KBM-7 (cell line): ENCODE measurements at regions not wholly inside any gene's neighbourhood (a gene's known extent, or its start where the extent isn't known, plus 50 kb on each side); places are given as distances from the start of the nearest gene placed in this dataset.
"Not testable (repeated sequence)": the region's sequence is repeated elsewhere in the genome, so short reads cannot be mapped to it uniquely, and the experiment has no call there.

ENCODE experiments used
- DNase-seq: peaks from one replicate; pipeline ENCODE4 v3.0.0-alpha.2; 2015
- in situ Hi-C: fragments of 300-500 bp; cut with MboI; formaldehyde crosslinking; loops from 2 replicates; pipeline ENCODE4 v1.14.3; 2020; ENCODE audit warnings: low sequenced_read_pairs, low pct_unique_long_range_greater_than_20kb, mixed read lengths

DNA sequence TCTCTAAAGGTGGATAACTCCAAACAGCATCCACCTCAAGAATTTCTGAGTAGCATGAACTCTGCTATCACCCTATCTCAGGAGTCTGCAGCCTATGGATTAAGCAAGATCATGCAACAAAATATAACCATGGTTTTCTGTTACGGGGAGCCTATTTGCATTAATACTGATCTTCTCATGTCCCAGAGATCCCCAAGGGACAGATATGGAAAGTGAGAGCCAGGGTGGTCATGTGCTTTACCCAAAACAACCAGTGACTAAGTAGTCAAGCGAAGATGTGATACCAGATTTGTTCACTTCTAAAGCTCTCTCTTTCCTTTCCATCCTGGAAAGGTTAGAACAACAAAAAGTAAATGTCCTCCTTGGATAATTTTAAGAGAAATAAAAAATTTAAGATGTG, 125.1 kb downstream of the PRRX1 start:
- DNase-seq, result no peak
- in situ Hi-C loops, result no loop called here

DNA sequence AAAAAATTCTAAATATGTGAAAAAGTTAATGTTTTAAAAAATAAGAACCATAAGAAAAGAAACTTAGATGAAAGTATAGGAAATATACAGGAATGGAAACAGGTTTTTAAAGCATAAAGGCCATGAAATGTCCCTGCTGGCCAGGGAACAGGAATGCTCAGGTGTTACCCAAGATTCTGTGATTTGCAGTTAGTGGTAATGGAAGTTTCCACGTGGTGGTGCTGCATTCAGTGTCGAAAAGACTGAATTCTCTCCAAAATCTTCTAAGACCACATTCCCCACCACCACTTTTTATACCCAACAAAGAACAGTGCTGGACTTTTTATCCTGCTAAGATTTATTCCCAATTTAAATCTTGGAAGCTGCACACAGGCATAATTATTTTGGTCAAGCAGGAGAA, 126.2 kb downstream of the PRRX1 start:
- DNase-seq, result no peak
- in situ Hi-C loops, result no loop called here

DNA sequence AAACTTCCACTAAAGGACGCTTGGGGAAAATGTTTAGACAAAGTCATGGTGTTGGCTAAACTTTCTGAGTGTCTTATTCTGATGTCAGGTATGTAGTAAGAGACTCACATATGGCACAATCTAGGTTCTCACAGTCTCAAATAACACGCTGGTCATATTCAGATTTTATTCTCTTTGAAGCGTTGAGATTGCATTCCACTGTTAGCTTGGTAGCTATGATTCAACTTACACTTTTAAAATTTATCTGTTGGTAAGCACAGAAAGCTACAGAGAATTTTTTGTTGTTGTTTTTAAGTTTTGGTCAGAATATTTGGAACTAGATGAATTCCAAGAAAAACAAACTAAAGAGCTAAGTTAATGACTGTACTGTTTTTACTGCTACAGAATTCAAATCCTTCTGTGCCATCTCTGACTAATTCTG, 126.7 kb downstream of the PRRX1 start:
- no peak for DNase-seq
- in situ Hi-C loops, result no loop called here

DNA sequence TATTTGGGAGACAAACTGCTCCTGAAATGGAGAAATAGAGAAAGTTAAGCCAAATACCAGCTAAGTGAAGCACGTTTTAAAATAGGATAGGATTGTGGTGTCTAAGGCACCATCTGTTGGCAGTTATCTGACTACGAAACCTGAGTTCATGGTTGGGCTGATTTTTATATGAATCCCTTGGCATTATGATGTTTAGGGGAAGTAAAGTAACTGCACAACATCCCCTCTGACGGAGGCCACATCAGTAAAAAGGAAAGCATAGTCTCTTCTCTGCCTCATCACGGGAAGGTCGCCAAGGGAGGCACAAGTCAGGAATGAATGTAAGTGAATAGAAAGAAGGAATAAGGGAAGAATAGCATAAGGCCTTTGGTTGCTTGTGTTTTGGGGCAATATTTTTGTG, 128.0 kb downstream of the PRRX1 start:
- DNase-seq, result no peak
- in situ Hi-C loops, result no loop called here

DNA sequence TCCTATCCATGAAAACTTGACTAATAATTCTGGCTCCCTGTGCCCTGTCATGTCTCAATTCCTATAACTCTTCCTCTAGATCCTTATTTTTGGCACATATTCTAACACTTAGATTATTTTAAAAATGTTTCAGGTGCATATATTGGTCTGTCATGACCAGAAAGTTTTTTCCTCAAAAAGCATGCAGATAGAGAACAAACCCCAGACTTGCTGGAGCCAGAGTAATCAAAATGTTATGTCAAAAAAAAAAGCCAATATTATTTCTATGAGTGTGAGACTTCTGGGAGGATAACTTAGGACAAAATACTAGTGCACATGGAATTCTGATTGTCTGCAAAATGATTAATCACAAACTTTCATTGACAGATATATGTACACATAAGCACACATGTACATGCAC, 135.1 kb upstream of the MROH9 start:
- in situ Hi-C loops, result no loop called here

DNA sequence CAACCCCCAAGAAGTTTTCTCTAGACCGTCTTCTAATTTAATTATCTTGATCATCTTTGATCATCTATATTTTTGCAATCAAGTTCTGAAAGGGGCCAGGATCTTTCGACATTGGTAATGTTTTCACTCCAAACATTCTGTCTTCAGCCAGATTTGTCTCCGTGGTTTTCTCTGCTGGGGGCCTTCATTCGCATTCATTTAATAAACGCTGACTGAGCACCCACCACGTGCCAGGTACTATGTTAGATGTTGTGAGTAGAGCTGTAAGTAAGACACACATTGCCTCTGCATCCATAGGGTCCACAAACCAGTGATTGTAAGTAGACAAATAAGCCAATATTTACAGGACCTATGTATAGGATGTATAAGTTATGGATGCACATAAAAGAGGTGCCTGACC, 134.5 kb upstream of the MROH9 start:
- in situ Hi-C loops, result no loop called here
- DNase-seq, result no peak

More for the DNA sequence above, 135.1 kb upstream of the MROH9 start:
- DNase-seq, result no peak

DNA sequence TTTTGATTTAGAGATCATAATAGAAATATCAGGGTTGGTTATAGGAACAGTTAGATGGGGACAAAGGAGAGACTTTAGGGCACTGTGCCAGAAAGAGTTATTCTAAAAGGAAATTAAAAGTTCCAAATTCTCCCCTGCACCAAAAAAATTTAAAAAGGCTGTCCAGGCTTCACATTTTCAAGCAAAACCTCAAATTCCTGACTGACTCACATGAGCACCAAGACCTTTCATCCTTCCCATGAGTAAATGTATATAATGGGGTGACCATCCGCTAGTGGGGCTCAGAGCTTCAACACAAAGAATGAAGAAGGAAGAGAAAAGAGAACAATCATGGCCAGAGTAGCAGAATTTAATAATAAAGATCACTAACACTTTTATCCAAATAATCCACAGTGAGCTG, 131.6 kb upstream of the MROH9 start:
- in situ Hi-C loops, result no loop called here
- no peak for DNase-seq

DNA sequence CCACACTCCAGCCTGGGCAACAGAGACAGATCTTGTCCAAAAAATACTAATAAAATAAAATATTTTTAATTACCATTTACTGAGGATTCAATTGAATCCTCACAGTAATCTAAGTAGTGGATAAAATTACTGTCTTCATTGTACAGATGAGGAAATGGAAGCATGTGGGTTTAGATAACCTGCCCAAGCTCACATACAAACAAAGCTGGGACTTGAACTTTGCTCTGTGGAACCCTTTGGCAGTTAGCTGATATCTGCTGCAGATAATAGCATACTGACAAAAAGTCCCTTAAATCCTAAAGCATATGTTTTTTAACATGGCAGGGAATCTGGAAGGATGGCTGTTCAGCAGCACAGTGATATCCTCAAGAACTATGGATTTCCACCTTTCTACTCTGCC, 130.9 kb upstream of the MROH9 start:
- in situ Hi-C loops, result no loop called here
- DNase-seq, result no peak

DNA sequence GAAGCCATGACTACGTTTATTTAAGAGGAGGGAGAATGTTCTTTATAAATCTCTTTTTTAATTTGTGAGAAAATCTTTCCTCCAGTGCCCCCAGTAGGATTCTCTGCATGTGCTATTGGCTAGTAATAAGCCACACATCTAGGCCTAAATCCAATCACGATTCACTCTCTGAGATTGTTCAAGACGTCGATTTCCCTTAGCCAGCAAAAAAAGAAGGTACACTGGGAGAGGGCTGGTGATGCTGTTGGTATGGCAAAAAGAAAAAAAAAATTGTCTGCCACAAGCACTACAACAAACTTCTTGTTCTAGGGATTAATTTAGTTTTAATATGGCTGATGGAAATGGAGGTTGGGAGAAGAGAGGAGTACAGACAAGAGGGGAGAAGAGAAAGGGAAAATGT, 130.5 kb upstream of the MROH9 start:
- DNase-seq, result no peak
- in situ Hi-C loops, result no loop called here

DNA sequence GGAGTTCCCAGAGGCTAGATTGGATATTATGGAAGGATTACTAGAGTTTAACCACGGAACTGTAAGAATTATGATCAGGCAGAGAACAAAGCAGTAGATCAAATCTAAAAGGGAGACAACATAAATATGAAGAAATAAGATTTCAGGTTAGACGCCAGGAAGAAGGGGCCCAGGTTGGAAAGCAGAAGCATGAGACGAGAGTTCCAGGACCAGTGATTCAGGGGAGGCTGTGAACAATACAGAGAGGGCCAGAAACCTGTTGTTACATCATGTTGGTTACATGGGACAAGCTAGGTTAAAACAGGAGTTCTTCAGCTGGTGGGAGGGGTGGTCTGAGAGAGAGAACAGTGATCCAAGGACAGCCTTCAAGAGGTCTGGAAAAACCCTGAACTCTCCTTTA, 128.4 kb upstream of the MROH9 start:
- DNase-seq, result no peak
- in situ Hi-C loops, result no loop called here

DNA sequence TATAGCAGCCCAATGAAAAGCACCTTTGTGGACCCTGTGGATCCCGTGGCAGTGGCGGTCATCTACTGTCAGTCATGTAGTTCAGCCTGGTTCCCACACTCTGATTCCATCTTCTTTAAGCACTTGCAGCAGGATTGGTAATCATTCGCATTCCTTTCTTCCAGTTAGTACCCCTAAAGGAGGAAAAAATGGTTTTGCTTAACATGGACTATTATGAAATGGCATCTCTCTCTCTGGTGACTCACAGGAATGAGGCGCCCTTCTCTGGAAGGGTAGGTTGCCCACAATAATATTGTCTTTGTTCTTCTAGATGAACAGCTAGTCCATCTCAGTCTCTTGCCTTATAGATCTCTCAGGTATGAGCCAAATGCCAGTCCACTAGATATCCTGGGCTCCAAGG, 127.9 kb upstream of the MROH9 start:
- DNase-seq, result no peak
- in situ Hi-C loops, result no loop called here

DNA sequence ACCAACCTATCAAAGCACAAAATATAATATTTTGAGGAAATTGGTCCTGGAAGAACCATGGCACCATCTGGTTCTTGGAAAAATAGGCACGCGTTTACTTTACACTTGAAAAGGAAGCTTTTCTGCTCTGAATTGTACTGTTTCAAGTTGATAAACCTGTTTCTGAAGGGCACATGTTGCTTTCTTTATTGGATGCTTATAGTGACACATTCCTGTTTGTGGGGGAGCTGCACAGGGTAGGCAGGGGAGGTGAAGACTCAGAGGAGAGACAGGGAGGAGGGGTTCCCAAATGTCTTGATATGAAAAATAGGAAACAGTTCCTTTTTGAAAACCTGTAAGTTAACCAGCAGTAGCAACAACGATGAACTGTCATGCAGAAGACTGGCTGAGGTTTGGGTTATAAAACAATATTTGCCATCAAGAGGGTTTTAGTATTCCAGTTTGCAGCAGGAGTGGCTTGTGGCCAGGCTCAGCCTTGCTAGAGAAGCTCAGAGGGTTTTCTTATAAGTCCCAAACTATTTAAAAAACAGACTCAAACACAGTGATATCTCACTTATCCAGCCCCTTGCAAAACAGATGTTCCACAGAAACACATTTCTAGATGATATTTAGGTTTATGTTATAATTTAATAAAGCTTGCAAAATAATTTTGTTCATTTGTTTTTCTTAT, 127.0 kb upstream of the MROH9 start:
- in situ Hi-C loops, result no loop called here
- DNase-seq, result no peak

DNA sequence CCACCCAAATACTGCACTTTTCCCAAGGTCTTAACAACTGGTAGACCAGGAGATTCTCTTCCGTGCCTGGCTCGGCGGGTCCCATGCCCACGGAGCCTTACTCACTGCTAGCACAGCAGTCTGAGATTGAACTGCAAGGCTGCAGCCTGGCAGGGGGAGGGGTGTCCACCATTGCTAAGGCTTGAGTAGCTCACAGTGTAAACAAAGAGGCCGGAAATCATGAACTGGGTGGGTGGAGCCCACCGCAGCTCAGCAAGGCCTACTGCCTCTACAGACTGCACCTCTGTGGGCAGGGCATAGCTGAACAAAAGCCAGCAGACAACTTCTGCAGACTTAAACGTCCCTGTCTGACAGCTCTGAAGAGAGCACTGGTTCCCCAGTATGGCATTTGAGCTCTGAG, 124.3 kb upstream of the MROH9 start:
- DNase-seq, in situ Hi-C loops: not testable (repeated sequence)

DNA sequence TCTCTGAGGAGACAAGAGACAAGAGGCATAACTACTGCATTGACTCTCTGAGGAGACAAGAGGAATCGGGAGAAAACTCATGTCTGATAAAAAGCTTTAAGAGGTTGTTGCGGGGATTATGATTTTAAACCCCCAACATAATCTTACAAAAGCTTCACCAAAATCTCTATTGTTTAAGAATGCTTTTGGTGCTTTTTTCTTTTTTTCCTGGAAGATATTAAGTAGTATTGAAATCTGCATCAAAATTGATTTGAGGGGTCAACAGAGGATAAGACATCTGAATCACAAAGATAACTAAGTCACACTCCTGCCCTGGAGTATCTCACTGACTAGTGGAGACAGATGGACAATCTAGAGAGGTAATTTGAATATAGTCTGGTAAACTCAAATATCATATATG, 115.6 kb upstream of the MROH9 start:
- in situ Hi-C loops, result no loop called here
- DNase-seq, result no peak

DNA sequence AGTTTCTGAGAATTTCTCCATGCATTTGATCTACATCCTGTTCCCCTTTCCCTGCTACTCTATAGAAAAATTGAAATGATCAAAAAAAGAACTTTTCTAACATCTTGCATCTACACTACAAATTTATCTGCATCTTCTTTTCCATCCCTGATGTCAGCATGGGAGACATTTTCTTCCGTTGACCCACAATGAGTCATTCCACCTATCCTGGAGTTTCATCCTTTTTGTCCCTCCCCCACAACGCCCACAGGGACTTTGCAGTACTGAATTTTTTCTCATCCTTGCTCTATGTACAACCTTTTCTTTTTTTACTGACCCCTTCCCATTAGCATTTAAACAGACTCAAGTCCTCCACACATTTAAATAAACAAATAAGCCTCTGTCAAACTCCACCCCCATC, 112.2 kb upstream of the MROH9 start:
- DNase-seq, result no peak
- in situ Hi-C loops, result no loop called here

DNA sequence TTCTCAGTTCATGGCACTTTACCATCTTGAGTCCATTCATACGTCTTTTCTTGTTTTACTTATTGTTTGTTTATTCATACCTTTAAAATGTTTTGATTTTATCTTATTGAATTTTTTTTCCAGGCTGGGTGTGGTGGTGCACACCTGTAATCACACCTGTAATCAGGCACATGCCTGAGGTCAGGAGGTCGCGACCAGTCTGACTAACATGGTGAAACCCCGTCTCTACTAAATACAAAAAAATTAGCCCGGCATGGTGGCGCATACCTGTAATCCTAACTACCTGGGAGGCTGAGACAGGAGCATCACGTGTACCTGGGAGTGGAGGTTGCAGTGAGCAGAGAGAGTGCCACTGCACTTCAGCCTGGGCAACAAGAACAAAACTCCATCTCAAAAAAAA, 104.1 kb upstream of the MROH9 start:
- DNase-seq, result no peak
- in situ Hi-C loops, result no loop called here

DNA sequence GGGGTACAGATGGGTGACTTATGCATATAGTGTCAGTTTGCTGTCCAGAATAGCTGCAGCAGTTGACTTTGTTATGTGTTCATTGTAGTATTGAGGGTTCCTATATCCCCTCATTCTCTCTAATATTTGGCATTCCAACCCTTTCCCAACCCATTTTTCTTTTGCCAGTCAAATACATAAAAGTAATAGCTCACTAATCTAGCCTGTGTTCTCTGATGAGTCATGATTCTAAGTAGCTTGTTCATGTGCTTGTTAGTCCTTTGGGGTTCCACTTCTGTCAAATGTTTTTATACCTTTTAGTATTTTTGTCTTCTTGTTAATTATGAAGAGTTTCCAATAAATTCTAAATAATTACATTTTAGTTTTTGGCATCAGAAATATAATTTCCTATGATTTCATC, 99.2 kb upstream of the MROH9 start:
- in situ Hi-C loops, result no loop called here
- no peak for DNase-seq

DNA sequence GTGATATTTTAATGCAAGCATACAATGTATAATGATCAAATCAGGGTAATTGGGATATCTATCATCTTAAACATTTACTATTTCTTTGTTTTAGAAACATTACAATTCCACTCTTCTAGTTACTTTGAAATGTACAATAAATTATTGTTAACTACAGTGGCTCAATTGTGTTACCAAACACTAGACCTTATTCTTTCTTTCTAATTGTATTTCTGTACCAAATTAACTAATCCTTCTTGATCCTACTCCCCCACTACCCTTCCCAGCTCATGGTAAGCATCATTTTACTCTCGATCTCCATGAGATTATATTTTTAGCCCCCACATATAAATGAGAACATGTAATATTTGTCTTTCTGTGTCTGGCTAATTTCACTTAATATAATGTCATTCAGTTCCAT, 95.0 kb upstream of the MROH9 start:
- DNase-seq, result no peak
- in situ Hi-C loops, result no loop called here

DNA sequence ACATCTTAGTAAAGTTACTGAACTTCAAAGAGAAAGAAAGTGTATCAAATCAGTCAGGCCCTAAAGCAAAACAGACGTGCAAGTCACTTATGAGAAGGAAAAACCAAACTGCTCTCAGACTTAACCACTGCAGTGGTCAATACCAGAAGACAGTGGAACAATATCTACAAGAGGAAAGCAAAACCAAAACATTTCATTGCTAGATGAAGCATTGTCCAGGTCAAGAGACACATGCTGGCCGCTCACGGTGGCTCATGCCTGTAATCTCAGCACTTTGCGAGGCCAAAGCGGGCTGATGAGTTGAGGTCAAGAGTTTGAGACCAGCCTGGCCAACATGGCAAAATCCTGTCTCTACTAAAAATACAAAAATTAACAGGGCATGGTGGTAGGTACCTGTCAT, 82.0 kb upstream of the MROH9 start:
- in situ Hi-C loops, result no loop called here
- DNase-seq, result no peak

DNA sequence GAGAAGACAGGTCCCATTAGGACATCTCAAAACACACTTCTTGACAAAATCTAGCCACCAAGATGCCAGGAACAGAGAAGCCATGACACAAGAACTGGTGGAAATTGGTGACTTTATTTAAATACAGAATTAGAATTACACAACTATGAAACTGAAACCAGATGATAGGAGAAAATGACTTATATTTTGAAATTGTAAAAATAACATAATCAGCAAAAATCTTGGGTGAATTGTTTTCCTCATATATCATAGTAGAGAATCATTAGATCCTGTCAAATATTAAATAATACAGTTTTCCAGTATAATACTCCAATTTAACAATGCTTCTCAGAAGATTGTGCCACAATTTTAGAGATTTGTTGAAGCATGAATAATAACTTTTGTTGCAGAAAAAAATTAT, 81.5 kb upstream of the MROH9 start:
- in situ Hi-C loops, result no loop called here
- DNase-seq, result no peak

DNA sequence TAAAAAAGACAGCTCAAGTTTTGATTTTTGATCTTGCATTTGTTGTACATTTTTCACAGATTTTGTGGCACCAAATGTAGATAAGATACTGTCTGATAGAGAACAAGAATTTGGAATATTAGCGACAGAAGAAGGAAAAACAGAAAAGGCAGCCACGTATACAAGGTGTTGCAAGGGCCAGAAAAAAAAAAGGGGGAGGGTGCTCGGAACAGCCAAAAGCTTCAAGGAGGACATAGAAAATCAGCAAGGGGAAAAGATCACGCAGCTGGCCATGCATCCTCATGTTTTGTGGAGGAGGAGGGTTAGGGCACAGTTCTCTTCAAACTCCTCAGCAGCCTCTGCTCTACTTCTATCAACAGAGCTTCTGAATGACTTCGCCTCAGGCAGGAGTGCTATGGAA, 80.7 kb upstream of the MROH9 start:
- in situ Hi-C loops, result no loop called here
- DNase-seq, result no peak

DNA sequence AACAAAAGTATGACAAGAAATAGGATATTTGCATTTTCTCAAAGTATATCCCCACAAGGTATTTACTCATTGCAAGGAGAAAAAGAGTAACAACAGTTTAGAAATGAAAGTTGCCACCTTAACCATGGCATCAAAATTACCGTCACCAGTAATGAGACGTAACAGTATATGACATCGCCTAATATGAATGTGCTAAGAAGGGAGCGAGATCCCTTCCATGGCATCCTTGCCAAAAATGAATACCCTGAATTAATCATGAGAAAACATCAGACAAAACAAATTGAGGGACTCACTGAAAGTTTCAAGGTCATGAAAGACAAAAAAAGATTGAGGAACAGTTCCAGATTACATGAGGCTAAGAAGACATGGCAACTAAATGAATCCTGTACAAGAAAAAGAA, 78.9 kb upstream of the MROH9 start:
- in situ Hi-C loops, result no loop called here
- no peak for DNase-seq
